ENCODE measurements at regions not wholly inside any gene's neighbourhood (a gene's known extent, or its start where the extent isn't known, plus 50 kb on each side); places are given as distances from the start of the nearest gene placed in this dataset.

- no peaks in the 10 kb centered on the region for H3K9me3 ChIP-seq (ENCODE audit: control insufficient read depth, insufficient read depth, low read length)
Measured at GRCh38 chr4:23388255-23388654, 501.6 kb downstream of the PPARGC1A start.

GRCh38 chr4:23384741-23385140 lies 505.1 kb downstream of the PPARGC1A start:
- H3K4me3 ChIP-seq (ENCODE audit: low read length): no peak overlapping the region
- H3K9me3 ChIP-seq (ENCODE audit: control insufficient read depth, insufficient read depth, low read length): no peaks in the 10 kb centered on the region
- no peak overlapping the region for H3K4me2 ChIP-seq (ENCODE audit: low read length)
- no peaks in the 10 kb centered on the region for H4K20me1 ChIP-seq (ENCODE audit: control insufficient read depth, insufficient read depth, low read depth, low read length)
- H3K9me2 ChIP-seq (replicated peaks; ENCODE audit: control insufficient read depth, low read length): no peaks in the 10 kb centered on the region; the same call in 1 of the 2 replicates
- no peaks in the 10 kb centered on the region for H3K4me1 ChIP-seq (ENCODE audit: control insufficient read depth, low read length)
- no peaks in the 10 kb centered on the region for H3F3A ChIP-seq (ENCODE audit: control insufficient read depth, insufficient read depth)
- no peak overlapping the region for H3K27ac ChIP-seq (ENCODE audit: low read depth, low read length)
- TF ChIP-seq, protein P1, sequence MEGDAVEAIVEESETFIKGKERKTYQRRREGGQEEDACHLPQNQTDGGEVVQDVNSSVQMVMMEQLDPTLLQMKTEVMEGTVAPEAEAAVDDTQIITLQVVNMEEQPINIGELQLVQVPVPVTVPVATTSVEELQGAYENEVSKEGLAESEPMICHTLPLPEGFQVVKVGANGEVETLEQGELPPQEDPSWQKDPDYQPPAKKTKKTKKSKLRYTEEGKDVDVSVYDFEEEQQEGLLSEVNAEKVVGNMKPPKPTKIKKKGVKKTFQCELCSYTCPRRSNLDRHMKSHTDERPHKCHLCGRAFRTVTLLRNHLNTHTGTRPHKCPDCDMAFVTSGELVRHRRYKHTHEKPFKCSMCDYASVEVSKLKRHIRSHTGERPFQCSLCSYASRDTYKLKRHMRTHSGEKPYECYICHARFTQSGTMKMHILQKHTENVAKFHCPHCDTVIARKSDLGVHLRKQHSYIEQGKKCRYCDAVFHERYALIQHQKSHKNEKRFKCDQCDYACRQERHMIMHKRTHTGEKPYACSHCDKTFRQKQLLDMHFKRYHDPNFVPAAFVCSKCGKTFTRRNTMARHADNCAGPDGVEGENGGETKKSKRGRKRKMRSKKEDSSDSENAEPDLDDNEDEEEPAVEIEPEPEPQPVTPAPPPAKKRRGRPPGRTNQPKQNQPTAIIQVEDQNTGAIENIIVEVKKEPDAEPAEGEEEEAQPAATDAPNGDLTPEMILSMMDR (IDR thresholded peaks at IDR 0.05; ENCODE audit: low read depth, low read length, poor library complexity, severe bottlenecking): no peak
- no peak for TF ChIP-seq EZH2phosphoT487 (IDR thresholded peaks at IDR 0.05; ENCODE audit: borderline replicate concordance, low read length)
- no peaks in the 10 kb centered on the region for H3K79me2 ChIP-seq (ENCODE audit: control insufficient read depth, low read length)
- no peaks in the 10 kb centered on the region for H3K27me3 ChIP-seq (ENCODE audit: control insufficient read depth, low read length)
- no peaks in the 10 kb centered on the region for H3K36me3 ChIP-seq (ENCODE audit: control insufficient read depth, low read length)

More at GRCh38 chr4:23388255-23388654, 501.6 kb downstream of the PPARGC1A start:
- H4K20me1 ChIP-seq (ENCODE audit: control insufficient read depth, insufficient read depth, low read depth, low read length): no peaks in the 10 kb centered on the region
- no peaks in the 10 kb centered on the region for H3K79me2 ChIP-seq (ENCODE audit: control insufficient read depth, low read length)
- H3K4me1 ChIP-seq (ENCODE audit: control insufficient read depth, low read length): no peaks in the 10 kb centered on the region
- no peak overlapping the region for H3K4me3 ChIP-seq (ENCODE audit: low read length)
- H3K36me3 ChIP-seq (ENCODE audit: control insufficient read depth, low read length): no peaks in the 10 kb centered on the region
- no peaks in the 10 kb centered on the region for H3F3A ChIP-seq (ENCODE audit: control insufficient read depth, insufficient read depth)
- H3K27me3 ChIP-seq (ENCODE audit: control insufficient read depth, low read length): no peaks in the 10 kb centered on the region
- TF ChIP-seq, protein P1 (IDR thresholded peaks at IDR 0.05; ENCODE audit: low read depth, low read length, poor library complexity, severe bottlenecking): no peak
- no peak for TF ChIP-seq EZH2phosphoT487 (IDR thresholded peaks at IDR 0.05; ENCODE audit: borderline replicate concordance, low read length)
- H3K27ac ChIP-seq (ENCODE audit: low read depth, low read length): no peak overlapping the region
- H3K9me2 ChIP-seq (replicated peaks; ENCODE audit: control insufficient read depth, low read length): no peaks in the 10 kb centered on the region; the same call in 1 of the 2 replicates
- H3K4me2 ChIP-seq (ENCODE audit: low read length): no peak overlapping the region

DNA sequence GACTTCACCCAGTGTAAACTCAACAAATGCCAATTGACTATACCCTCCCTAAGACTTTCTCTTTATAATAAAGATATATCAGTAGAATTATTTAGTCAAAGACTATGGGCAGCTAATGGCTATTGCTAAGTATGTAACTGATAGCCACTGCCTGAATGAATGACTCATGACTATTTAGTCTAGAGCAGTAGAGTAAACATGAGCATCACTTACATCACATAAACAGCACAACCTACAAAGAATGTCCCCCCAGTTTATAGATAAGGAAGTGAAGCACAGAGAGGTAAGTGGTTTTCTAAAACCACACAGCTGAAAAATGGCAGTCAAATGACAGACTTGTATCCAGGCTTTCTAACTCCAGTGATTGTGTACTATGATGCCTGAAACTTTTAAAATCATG lies 507.0 kb downstream of the PPARGC1A start:
- H3K27me3 ChIP-seq (ENCODE audit: control insufficient read depth, low read length): no peaks in the 10 kb centered on the region
- H3K4me3 ChIP-seq (ENCODE audit: low read length): no peak overlapping the region
- H3K27ac ChIP-seq (ENCODE audit: low read depth, low read length): no peak overlapping the region
- H3K4me1 ChIP-seq (ENCODE audit: control insufficient read depth, low read length): no peaks in the 10 kb centered on the region
- no peaks in the 10 kb centered on the region for H3K9me3 ChIP-seq (ENCODE audit: control insufficient read depth, insufficient read depth, low read length)
- no peaks in the 10 kb centered on the region for H3F3A ChIP-seq (ENCODE audit: control insufficient read depth, insufficient read depth)
- TF ChIP-seq, protein P1 (IDR thresholded peaks at IDR 0.05; ENCODE audit: low read depth, low read length, poor library complexity, severe bottlenecking): no peak
- TF ChIP-seq EZH2phosphoT487 (IDR thresholded peaks at IDR 0.05; ENCODE audit: borderline replicate concordance, low read length): no peak
- no peaks in the 10 kb centered on the region; the same call in 1 of the 2 replicates for H3K9me2 ChIP-seq (replicated peaks; ENCODE audit: control insufficient read depth, low read length)
- H4K20me1 ChIP-seq (ENCODE audit: control insufficient read depth, insufficient read depth, low read depth, low read length): no peaks in the 10 kb centered on the region
- H3K36me3 ChIP-seq (ENCODE audit: control insufficient read depth, low read length): no peaks in the 10 kb centered on the region
- H3K79me2 ChIP-seq (ENCODE audit: control insufficient read depth, low read length): no peaks in the 10 kb centered on the region
- H3K4me2 ChIP-seq (ENCODE audit: low read length): no peak overlapping the region
